ENCODE measurements at regions not wholly inside any gene's neighbourhood (a gene's known extent, or its start where the extent isn't known, plus 50 kb on each side); places are given as distances from the start of the nearest gene placed in this dataset.

DNA sequence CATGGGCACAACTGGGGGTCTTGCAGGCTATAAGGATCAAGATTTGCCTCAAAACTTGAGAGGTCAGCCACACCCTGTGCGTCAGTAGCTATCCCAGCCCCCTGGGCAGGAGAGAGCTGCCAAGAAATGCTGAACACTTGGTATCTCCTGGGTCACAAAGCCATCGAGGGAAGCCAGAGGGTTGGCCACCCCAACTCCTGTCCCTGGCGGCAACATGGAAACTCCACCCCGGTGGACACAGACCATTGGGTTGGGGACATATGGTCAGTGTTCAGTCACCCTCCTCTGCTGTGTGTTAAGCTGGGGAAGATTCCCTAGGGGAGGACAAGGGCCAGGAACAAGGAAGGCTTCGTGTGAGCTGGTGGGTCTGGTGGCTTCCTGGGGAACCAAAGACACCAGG, 140.6 kb downstream of the C5orf15 start:
- ATAC-seq: no peak
- Mint-ChIP-seq H3K4me3 (no peak overlapping the region), H3K36me3 (ENCODE audit: low read depth) (peaks cover 3% of the 10 kb centered on the region), H3K27ac (no peak overlapping the region), H3K4me1 (peaks cover 8% of the 10 kb centered on the region), H3K27me3 (peaks cover 31% of the 10 kb centered on the region)
- DNase-seq: no peak
- H3K9me3 ChIP-seq (ENCODE audit: control insufficient read depth, low read length, poor library complexity, severe bottlenecking): no peaks in the 10 kb centered on the region

DNA sequence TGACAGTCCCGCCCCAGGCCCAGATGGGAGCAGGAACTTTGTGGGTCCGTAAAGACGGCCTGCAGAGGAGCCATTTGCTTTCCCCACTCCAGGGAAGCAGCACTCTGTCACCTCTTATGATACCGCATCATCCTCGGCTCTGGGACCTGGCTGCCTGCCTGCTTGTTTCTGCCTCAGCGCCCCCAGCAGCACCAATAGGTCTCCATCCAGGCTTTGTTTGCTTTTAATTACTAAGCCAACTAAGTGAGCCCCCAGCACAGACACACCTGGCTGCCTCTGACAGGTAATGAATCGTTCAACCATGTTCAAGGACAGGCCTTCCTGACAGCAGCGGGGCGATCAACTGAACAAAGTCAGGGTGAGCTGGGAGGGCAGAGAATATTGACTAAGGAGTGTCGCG, 141.4 kb downstream of the C5orf15 start:
- Mint-ChIP-seq H3K36me3 (ENCODE audit: low read depth) (peaks cover 3% of the 10 kb centered on the region), H3K27ac (no peak overlapping the region), H3K27me3 (peaks cover 39% of the 10 kb centered on the region), H3K4me3 (no peak overlapping the region), H3K4me1 (peaks cover 11% of the 10 kb centered on the region)
- ATAC-seq (no peak), DNase-seq (no peak)
- H3K9me3 ChIP-seq (ENCODE audit: control insufficient read depth, low read length, poor library complexity, severe bottlenecking): no peaks in the 10 kb centered on the region

DNA sequence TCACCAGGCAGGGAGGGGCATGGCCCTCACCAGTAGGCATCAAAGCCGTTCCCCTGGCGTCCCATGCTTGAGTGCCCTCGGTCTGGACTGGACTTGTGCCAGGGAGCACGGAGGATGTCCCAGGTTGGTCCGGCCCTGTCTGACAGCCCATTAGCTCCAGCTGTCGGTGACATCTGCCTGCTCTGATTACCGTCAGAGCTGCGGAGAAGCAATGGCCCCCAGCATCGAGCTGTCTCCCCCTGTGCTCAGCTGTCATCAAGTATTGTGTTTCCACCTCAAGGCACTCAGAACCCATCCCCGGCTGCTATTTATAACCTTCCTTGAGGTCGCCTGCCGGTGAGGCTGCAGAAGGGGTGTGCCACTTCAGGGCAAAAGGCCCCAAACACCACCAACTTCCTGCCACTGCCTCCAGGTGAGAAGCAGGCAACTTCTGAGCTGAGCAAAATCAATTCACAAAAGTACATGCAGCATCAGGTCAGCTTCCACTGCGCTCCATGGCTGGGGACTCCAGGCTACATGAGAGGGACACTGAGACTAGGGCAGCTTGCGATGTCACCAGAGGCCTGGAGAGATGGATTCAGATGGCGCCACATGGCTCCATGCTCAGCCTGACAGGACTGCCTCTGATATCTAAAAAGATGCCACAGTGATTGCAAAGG, 142.7 kb downstream of the C5orf15 start:
- peak; percentile 68 for ATAC-seq

DNA sequence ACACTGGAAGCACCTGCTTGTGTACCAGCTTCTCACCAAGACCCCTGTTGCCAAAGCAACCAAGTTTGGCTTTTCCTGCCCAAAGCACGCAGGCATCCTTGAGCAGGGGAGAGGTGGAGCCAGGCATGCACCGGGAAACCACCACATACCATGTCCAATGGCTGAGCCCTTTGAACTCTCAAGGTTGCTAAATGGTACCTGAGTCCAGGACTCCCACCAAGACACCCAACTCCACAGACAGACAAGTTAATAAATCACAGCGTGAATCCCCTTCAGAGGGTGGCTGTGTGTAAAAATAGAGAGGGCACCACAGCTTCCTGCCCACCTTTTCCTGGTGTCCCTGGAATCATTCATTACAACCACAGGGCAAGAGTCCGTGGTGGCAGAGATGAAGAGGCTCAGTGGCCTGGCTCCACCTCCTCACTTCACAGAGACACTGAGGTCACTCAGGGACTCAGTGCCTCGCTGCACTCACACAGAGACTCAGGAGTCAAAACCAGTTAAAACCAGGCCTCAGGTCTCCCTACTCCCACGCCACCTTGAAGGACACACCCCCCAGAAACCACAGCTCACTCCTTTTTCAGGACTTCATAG, 143.7 kb downstream of the C5orf15 start:
- DNase-seq (no peak), ATAC-seq (no peak)
- Mint-ChIP-seq H3K27ac (no peak overlapping the region), H3K4me3 (no peak overlapping the region), H3K27me3 (peaks cover 46% of the 10 kb centered on the region), H3K4me1 (peaks cover 19% of the 10 kb centered on the region), H3K36me3 (ENCODE audit: low read depth) (no peaks in the 10 kb centered on the region)
- H3K9me3 ChIP-seq (ENCODE audit: control insufficient read depth, low read length, poor library complexity, severe bottlenecking): no peaks in the 10 kb centered on the region

More for the DNA sequence above, 142.7 kb downstream of the C5orf15 start:
- Mint-ChIP-seq H3K4me1 (peaks cover 16% of the 10 kb centered on the region), H3K27ac (peak overlapping the region; percentile 14), H3K36me3 (ENCODE audit: low read depth) (peaks cover 3% of the 10 kb centered on the region), H3K4me3 (no peak overlapping the region), H3K27me3 (peaks cover 39% of the 10 kb centered on the region)
- no peak for DNase-seq
- no peaks in the 10 kb centered on the region for H3K9me3 ChIP-seq (ENCODE audit: control insufficient read depth, low read length, poor library complexity, severe bottlenecking)

DNA sequence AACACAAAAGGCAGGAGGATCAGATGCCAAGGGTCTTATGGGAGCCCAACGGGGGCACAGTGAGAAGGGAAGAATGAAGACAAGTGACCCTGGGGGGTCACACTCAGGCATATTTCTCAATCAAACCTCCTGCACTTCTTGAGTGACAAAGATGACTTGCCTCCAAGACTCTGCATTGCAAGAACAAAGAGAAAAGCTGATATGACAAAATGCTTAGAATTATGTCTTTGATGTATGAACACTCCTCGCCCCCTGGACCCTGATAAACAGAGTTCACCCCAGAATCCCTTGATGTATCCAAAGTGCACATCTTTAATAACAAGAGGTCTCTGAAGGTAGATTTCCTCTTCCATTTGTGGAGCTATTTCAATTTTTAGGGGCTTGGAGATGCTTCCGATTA, 146.5 kb downstream of the C5orf15 start:
- Mint-ChIP-seq H3K4me3 (no peak overlapping the region), H3K27ac (no peak overlapping the region), H3K27me3 (peaks cover 66% of the 10 kb centered on the region), H3K36me3 (ENCODE audit: low read depth) (peaks cover 3% of the 10 kb centered on the region), H3K4me1 (peaks cover 22% of the 10 kb centered on the region)
- DNase-seq: no peak
- ATAC-seq: no peak
- H3K9me3 ChIP-seq (ENCODE audit: control insufficient read depth, low read length, poor library complexity, severe bottlenecking): no peaks in the 10 kb centered on the region

DNA sequence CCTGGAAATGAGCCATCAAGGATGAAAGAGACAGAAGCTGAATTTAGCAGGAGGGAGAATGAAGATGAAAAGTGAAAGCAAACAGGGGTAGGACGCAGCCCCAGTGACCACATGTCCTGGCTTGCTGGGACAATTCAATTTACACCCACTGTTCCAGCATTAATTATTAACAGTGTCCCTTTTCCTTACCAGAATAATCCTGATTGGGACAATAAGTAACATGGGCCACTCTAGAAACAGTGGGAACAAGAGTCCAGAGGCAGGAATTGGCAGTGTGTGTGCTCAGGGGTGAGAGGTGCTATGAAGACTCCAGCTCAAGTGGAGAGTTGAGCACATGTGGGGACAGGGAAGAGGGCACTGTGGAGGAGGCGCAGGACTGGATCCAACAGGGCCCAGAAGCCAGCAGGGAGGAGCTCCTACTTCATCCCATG, 147.1 kb downstream of the C5orf15 start:
- DNase-seq (no peak), ATAC-seq (no peak)
- peaks cover 3% of the 10 kb centered on the region for H3K36me3 Mint-ChIP-seq (ENCODE audit: low read depth)
- no peak overlapping the region for H3K27ac Mint-ChIP-seq
- peaks cover 22% of the 10 kb centered on the region for H3K4me1 Mint-ChIP-seq
- peaks cover 71% of the 10 kb centered on the region for H3K27me3 Mint-ChIP-seq
- H3K9me3 ChIP-seq (ENCODE audit: control insufficient read depth, low read length, poor library complexity, severe bottlenecking): no peaks in the 10 kb centered on the region
- no peak overlapping the region for H3K4me3 Mint-ChIP-seq

DNA sequence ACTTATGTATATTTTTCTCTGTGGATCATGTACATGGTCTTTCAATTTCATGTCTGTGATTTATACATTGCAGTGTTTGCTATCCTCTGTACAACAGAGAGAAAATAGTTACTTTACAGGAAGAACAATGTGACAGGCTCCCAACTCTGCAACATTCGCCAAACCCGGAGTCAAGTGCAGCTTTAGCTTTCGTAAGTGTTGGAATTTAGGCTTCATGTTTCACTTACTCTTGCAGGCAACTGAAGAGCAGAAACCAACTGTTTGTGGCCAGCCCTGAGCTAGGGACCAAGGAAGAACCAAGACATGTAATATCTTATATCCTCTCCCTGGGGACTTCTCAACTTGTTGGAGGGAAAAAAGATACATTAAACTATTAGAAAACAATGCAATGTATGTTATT, 147.9 kb downstream of the C5orf15 start:
- Mint-ChIP-seq H3K27ac (no peak overlapping the region), H3K4me3 (no peak overlapping the region), H3K27me3 (peaks cover 79% of the 10 kb centered on the region), H3K4me1 (peaks cover 18% of the 10 kb centered on the region), H3K36me3 (ENCODE audit: low read depth) (peaks cover 3% of the 10 kb centered on the region)
- no peak for DNase-seq
- no peak for ATAC-seq
- no peaks in the 10 kb centered on the region for H3K9me3 ChIP-seq (ENCODE audit: control insufficient read depth, low read length, poor library complexity, severe bottlenecking)

DNA sequence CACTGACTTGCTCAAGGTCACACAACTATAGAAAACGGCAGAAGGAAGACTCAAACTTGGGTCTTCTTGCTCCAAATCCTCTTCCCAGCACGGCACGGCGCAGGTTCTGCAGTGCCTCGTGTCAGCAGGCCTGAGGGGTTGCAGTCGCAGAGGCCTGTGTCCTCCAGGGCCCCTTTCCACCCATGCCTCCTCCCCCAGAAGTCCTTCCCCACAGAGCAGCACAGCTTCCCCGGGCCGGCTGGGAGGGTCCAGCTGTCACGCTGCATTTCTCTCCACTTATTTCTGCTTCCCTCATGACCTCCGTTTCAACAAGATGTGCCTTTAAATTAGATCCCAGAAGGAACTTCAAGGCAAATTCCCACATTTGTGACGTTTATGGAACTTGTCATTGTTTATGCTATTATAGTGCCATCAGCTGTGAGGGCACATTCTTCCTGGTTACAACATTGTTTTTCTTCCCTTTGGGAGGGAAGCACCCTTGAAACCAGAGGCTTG, 148.4 kb downstream of the C5orf15 start:
- H3K4me1 Mint-ChIP-seq: peaks cover 18% of the 10 kb centered on the region
- H3K4me3 Mint-ChIP-seq: no peak overlapping the region
- H3K27ac Mint-ChIP-seq: no peak overlapping the region
- H3K9me3 ChIP-seq (ENCODE audit: control insufficient read depth, low read length, poor library complexity, severe bottlenecking): no peaks in the 10 kb centered on the region
- DNase-seq (no peak), ATAC-seq (no peak)
- peaks cover 84% of the 10 kb centered on the region for H3K27me3 Mint-ChIP-seq
- H3K36me3 Mint-ChIP-seq (ENCODE audit: low read depth): peaks cover 3% of the 10 kb centered on the region

DNA sequence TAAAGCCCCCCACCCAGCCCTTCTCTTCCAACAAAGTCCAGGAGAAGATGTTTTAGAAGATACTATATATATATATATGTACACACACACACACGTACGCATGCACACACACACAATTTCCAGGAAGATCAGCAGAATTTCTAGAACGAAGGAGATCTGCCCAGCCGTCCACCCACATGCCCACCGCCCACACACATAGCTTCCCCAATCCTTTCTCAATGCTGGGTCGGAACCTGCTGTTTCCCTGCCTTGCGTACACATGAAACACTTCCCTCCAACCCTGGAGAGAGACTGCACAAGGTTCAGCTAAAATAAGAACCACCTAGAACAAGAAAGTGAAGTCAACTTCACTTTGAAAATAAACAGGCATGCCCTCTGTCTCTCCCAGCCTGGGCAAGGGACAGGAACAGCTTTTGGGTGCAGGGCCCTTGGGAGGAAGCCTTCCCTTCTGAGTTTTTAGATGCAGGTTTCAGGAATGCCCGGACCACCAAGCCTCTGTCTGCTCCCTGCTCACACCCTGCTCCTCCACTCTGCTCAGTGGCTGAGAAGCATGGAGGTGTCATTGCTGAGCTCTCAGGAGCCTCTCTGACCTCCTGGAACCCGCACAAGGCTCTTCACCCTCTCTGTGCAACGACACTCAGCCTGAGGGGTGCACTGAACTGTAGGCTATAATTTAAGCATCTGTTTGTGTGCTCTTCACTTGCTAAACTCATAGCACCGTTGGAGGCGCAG, 149.4 kb downstream of the C5orf15 start:
- Mint-ChIP-seq H3K27me3 (peaks cover 90% of the 10 kb centered on the region), H3K36me3 (ENCODE audit: low read depth) (peaks cover 3% of the 10 kb centered on the region), H3K4me3 (no peak overlapping the region), H3K4me1 (peaks cover 18% of the 10 kb centered on the region), H3K27ac (no peak overlapping the region)
- ATAC-seq (no peak), DNase-seq (no peak)
- H3K9me3 ChIP-seq (ENCODE audit: control insufficient read depth, low read length, poor library complexity, severe bottlenecking): no peaks in the 10 kb centered on the region

DNA sequence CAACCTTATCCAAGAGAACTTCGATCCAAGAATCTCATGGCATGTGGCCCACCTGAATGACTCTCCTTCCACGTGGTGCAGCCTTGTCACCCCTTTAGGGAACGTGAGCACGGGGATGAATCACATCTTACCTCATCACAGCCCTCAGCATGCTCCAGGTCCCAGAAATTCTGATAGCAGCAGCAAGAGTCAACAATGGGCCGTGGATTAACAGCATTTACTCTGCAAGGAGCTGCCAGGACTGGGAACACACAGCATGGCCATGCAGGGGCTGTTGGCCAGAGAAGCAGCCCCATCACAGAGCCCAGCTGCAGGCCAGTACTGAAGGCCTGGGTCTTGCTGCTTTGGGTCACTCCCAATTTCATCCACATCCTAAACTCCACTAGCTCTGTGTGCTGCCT, 150.4 kb downstream of the C5orf15 start:
- H3K4me1 Mint-ChIP-seq: peaks cover 18% of the 10 kb centered on the region
- H3K9me3 ChIP-seq (ENCODE audit: control insufficient read depth, low read length, poor library complexity, severe bottlenecking): no peaks in the 10 kb centered on the region
- no peak for ATAC-seq
- no peak overlapping the region for H3K27ac Mint-ChIP-seq
- no peak overlapping the region for H3K4me3 Mint-ChIP-seq
- H3K27me3 Mint-ChIP-seq: peaks cover 94% of the 10 kb centered on the region
- H3K36me3 Mint-ChIP-seq (ENCODE audit: low read depth): peaks cover 3% of the 10 kb centered on the region
- no peak for DNase-seq

DNA sequence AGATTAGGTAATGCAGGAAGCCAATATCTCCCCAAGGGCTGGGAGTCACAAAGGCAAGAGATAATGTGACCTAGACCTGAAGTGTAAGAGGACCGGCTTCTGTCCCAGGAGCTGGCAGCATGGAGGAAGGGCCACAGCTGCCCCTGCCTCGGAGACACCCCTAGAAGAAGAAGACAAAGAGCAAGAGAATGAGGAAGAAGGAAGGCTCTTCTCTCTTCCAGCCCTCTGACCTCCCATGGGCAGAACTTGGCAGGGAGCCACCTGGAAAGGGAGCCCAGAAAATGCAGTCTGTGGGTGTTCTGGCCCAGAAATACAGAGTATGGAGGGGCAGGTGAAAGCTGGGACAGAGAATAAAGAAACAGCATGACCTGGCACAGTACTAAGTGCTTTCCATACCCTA, 151.0 kb downstream of the C5orf15 start:
- DNase-seq (no peak), ATAC-seq (no peak)
- no peaks in the 10 kb centered on the region for H3K9me3 ChIP-seq (ENCODE audit: control insufficient read depth, low read length, poor library complexity, severe bottlenecking)
- Mint-ChIP-seq H3K36me3 (ENCODE audit: low read depth) (peaks cover 3% of the 10 kb centered on the region), H3K4me3 (no peak overlapping the region), H3K27me3 (peaks cover 92% of the 10 kb centered on the region), H3K27ac (no peak overlapping the region), H3K4me1 (peaks cover 18% of the 10 kb centered on the region)

DNA sequence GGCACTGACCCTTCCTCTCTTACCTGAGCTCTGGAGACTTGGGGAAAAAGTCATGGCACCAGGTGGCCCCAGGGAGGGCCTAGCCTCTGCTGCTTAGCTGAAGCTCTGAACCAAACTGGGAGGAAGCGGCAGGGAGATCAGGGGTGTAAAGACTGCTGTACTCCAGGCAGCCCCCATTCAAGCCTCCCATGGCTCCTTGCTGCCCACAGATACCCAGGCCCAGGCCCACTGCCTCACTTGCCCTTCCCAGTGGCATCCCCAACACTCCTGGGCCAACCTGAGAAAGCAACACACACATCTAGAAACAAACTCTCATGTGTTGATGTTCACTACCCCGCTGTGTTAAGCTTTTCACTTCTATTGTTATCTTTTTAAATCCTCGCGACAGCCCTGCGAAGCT, 151.6 kb downstream of the C5orf15 start:
- no peak overlapping the region for H3K4me3 Mint-ChIP-seq
- DNase-seq: no peak
- no peaks in the 10 kb centered on the region for H3K9me3 ChIP-seq (ENCODE audit: control insufficient read depth, low read length, poor library complexity, severe bottlenecking)
- peaks cover 92% of the 10 kb centered on the region for H3K27me3 Mint-ChIP-seq
- H3K36me3 Mint-ChIP-seq (ENCODE audit: low read depth): peaks cover 3% of the 10 kb centered on the region
- no peak overlapping the region for H3K27ac Mint-ChIP-seq
- H3K4me1 Mint-ChIP-seq: peaks cover 17% of the 10 kb centered on the region
- no peak for ATAC-seq

DNA sequence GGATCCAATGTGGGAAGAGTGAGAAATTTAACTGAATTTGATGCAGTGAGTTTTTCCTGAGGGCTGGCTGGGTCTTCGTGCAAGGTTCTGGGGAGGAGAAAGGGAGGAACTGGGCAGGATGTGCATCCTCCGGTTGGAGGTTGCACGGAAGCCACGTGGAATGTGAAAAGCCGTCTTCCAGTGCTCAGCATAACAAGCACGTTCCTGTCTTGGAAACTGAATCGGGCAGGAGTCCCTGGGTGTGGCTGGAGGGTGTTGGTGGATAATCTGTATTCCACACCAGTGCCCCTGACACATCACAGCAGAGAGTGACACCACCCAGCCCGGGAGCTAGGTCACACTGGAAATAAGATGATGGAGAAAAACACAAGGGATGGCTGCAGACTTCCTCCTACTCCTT, 154.3 kb downstream of the C5orf15 start:
- no peak for ATAC-seq
- H3K27me3 Mint-ChIP-seq: peaks cover 81% of the 10 kb centered on the region

More for the DNA sequence above, 154.3 kb downstream of the C5orf15 start:
- Mint-ChIP-seq H3K27ac (no peak overlapping the region), H3K4me3 (no peak overlapping the region), H3K4me1 (peaks cover 5% of the 10 kb centered on the region), H3K36me3 (ENCODE audit: low read depth) (peaks cover 3% of the 10 kb centered on the region)
- H3K9me3 ChIP-seq (ENCODE audit: control insufficient read depth, low read length, poor library complexity, severe bottlenecking): no peaks in the 10 kb centered on the region
- no peak for DNase-seq

Data from T-helper 17 cell (primary cell).